LNCAP (cell line): ENCODE measurements at regions not wholly inside any gene's neighbourhood (a gene's known extent, or its start where the extent isn't known, plus 50 kb on each side); places are given as distances from the start of the nearest gene placed in this dataset.

ENCODE experiments used
- TF ChIP-seq, protein P1 (sequence below): fragments of 450-650 bp; IDR thresholded peaks from 2 replicates; pipeline ENCODE4 v1.5.1; 2017; ENCODE audit warnings: mild to moderate bottlenecking

- TF ChIP-seq, protein P1, sequence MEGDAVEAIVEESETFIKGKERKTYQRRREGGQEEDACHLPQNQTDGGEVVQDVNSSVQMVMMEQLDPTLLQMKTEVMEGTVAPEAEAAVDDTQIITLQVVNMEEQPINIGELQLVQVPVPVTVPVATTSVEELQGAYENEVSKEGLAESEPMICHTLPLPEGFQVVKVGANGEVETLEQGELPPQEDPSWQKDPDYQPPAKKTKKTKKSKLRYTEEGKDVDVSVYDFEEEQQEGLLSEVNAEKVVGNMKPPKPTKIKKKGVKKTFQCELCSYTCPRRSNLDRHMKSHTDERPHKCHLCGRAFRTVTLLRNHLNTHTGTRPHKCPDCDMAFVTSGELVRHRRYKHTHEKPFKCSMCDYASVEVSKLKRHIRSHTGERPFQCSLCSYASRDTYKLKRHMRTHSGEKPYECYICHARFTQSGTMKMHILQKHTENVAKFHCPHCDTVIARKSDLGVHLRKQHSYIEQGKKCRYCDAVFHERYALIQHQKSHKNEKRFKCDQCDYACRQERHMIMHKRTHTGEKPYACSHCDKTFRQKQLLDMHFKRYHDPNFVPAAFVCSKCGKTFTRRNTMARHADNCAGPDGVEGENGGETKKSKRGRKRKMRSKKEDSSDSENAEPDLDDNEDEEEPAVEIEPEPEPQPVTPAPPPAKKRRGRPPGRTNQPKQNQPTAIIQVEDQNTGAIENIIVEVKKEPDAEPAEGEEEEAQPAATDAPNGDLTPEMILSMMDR = no peak
Measured at GRCh38 chr9:91039125-91039834, 237.7 kb downstream of the SYK start.

DNA sequence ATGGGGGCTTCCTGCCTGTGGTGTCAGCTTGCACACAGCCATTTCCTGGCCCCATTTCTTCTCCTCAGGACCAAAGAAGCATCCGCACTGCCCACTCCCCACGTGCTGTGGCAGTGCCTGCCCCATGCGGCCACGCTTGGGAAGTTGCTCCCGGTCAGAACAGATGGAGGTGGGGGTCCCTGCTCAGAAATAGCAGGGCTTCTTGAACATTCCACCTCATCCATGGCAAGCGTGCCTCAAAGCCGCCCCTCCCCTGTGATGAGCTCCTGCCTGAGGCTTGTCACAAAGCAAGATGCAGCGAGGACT is 238.2 kb downstream of the SYK start:
- TF ChIP-seq, protein P1 = no peak

GRCh38 chr9:91040371-91041215 is 239.0 kb downstream of the SYK start:
- TF ChIP-seq, protein P1 = no peak

- TF ChIP-seq, protein P1 = no peak
Measured at GRCh38 chr9:91042024-91042423, 240.4 kb downstream of the SYK start.

GRCh38 chr9:91042541-91042940 is 240.9 kb downstream of the SYK start:
- TF ChIP-seq, protein P1 = no peak

DNA sequence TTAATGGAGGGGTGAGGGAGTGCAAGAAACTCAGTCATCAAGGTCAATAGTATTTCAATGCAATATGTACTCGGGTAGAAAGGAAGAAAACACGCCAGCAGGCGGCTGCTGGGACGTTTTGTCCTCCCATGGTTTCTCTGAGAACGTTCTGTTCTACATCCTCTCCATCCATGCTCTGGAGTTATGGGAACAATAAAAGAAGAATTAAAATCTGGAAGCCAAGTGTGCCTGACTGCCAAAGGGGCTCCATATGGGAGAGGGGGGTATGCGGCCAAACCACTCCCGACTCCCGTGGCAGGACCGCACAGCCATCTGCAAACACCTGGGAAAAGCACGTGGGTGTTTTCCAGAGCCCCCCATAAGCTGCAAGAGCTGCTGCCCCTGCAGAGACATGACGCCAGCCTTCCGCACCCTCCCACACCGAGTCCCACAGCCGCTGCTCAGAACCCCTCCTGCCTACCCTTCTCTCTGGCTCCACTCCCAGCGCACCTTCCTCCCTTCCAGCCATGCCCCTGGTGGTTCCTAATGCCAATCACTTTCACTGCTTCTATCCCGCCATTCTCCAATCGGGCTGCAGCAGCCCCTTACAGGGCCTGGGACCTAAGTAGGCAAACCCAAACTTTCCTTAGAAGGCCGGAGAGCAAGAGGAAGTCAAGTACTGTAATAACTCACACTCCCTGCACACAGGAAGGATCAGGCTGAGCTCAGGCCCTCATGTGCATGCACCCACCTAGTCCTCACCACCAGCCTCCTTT is 241.6 kb downstream of the SYK start:
- TF ChIP-seq, protein P1 = no peak

DNA sequence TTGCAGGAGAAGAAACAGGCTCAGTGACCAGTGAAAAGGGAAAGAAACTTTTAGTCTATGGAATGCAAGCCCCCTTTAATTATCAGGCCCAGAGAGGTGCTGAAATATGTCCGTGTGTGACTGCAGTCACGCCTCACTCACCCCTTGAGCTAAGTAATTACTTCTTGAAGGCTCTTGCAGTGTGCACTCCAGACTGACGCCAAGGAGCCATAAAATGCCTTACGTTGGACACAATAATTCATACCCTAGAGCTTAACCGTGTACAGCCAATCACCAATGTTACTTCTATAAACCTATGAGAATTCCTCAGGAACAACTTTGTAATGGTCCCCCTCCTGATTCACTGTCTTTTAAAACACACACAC is 242.2 kb downstream of the SYK start:
- TF ChIP-seq, protein P1 = no peak
